ENCODE measurements at regions not wholly inside any gene's neighbourhood (a gene's known extent, or its start where the extent isn't known, plus 50 kb on each side); places are given as distances from the start of the nearest gene placed in this dataset.

GRCh38 chr13:44072536-44072935 lies 192.8 kb downstream of the LACC1 start:
- Histone ChIP-seq H3K27me3 (replicated peaks in 1 of 4; ENCODE audit: control insufficient read depth in 3 of 4, extremely low read depth in 1 of 4, insufficient read depth in 3 of 4, low read length in 3 of 4) (no peaks in the 10 kb centered on the region), H2BK15ac (ENCODE audit: low read length) (no peak overlapping the region), H3K23ac (ENCODE audit: insufficient read length) (no peak overlapping the region), H3K4me1 (replicated peaks in 1 of 4; ENCODE audit: control insufficient read depth in 3 of 4, insufficient read depth in 4 of 4, low read length in 3 of 4) (peaks cover 0 to 4% (median 0%) of the 10 kb centered on the region in 4 experiments; a peak in 1 of 7 replicates), H3K18ac (ENCODE audit: extremely low read depth, low read length) (no peak overlapping the region), H3K79me1 (ENCODE audit: low read depth, low read length) (no peaks in the 10 kb centered on the region), H3K79me2 (ENCODE audit: control insufficient read depth in 1 of 2, insufficient read depth in 2 of 2, low read length in 2 of 2) (no peaks in the 10 kb centered on the region), H3K4me2 (ENCODE audit: insufficient read depth in 1 of 2, low read depth in 2 of 2, low read length in 2 of 2) (no peak overlapping the region), H2BK5ac (ENCODE audit: low read depth, low read length) (no peak overlapping the region), H4K91ac (replicated peaks; ENCODE audit: insufficient read length, low read length) (no peak overlapping the region), H3K23me2 (ENCODE audit: low read depth, low read length) (no peaks in the 10 kb centered on the region), H4K8ac (ENCODE audit: extremely low read depth, insufficient read depth, low read length) (no peak overlapping the region), H2BK20ac (ENCODE audit: low read length) (no peak overlapping the region), H2BK12ac (ENCODE audit: low read depth, low read length) (no peak overlapping the region), H2BK120ac (replicated peaks; ENCODE audit: low read depth, low read length) (no peak overlapping the region), H3K27ac (ENCODE audit: low read depth, low read length) (no peak overlapping the region), H3K9me3 (ENCODE audit: insufficient read depth in 2 of 2, low read depth in 1 of 2, low read length in 1 of 2) (no peaks in the 10 kb centered on the region), H2AFZ (ENCODE audit: low read length) (no peak overlapping the region), H3K4ac (replicated peaks; ENCODE audit: insufficient read length, low read depth, low read length) (no peak overlapping the region), H3K56ac (replicated peaks; ENCODE audit: insufficient read length, low read depth, low read length) (no peak overlapping the region), H4K20me1 (replicated peaks in 1 of 2; ENCODE audit: control insufficient read depth in 1 of 2, insufficient read depth in 2 of 2, low read length in 2 of 2) (no peaks in the 10 kb centered on the region), H3K9ac (replicated peaks in 1 of 4; ENCODE audit: extremely low read depth in 1 of 4, low read depth in 3 of 4, low read length in 3 of 4) (no peak overlapping the region), H3K4me3 (ENCODE audit: extremely low read depth in 1 of 4, insufficient read depth in 2 of 4, low read depth in 3 of 4, low read length in 4 of 4) (no peak overlapping the region), H3K36me3 (ENCODE audit: control insufficient read depth in 2 of 4, insufficient read depth in 4 of 4, low read length in 3 of 4) (no peaks in the 10 kb centered on the region), H4K5ac (ENCODE audit: insufficient read length, low read depth, low read length) (no peak overlapping the region), H3K14ac (ENCODE audit: insufficient read length) (no peak overlapping the region), H2AK5ac (ENCODE audit: low read depth, low read length) (no peak overlapping the region)
- ChIA-PET CTCF (ENCODE audit: partially characterized antibody) (no interaction called here), POLR2A (ENCODE audit: partially characterized antibody) (no interaction called here)
- DNase-seq (ENCODE audit: low read depth in 1 of 2, low spot score in 2 of 2) = no peak
- no peak for FAIRE-seq
- no peak for TF ChIP-seq CHD7 (IDR thresholded peaks at IDR 0.05; ENCODE audit: insufficient replicate concordance, low read length)
- no peak for TF ChIP-seq TAF7 (optimal IDR thresholded peaks at IDR 0.05; ENCODE audit: borderline replicate concordance, low read depth, low read length)
